ENCODE measurements at regions not wholly inside any gene's neighbourhood (a gene's known extent, or its start where the extent isn't known, plus 50 kb on each side); places are given as distances from the start of the nearest gene placed in this dataset.
"Not testable (repeated sequence)": the region's sequence is repeated elsewhere in the genome, so short reads cannot be mapped to it uniquely, and the experiment has no call there.

GRCh38 chr22:11609193-11609592, 3918.8 kb upstream of the OR11H1 start:
- H3K4me3 ChIP-seq; H3K36me3 ChIP-seq; intact Hi-C loops (cut with DNase I); H3K4me1 ChIP-seq; H3K27me3 ChIP-seq; H3K27ac ChIP-seq; DNase-seq: not testable (repeated sequence)
- peaks cover 0 to 88% (median 50%) of the 10 kb centered on the region in 3 donors for H3K9me3 ChIP-seq
- WGBS, 2 donors: 74 to 81% methylated on average over 4 of the region's 4 CpGs

- intact Hi-C loops (cut with DNase I); H3K36me3 ChIP-seq; H3K4me1 ChIP-seq; H3K27me3 ChIP-seq; H3K4me3 ChIP-seq; DNase-seq; H3K27ac ChIP-seq: not testable (repeated sequence)
- 81 to 84% methylated on average over 20 of the region's 20 CpGs for WGBS, 2 donors
- peaks cover 0 to 87% (median 37%) of the 10 kb centered on the region in 3 donors for H3K9me3 ChIP-seq
Measured at GRCh38 chr22:11611280-11611679, 3916.7 kb upstream of the OR11H1 start.

- H3K4me1 ChIP-seq; H3K4me3 ChIP-seq; H3K27me3 ChIP-seq; H3K36me3 ChIP-seq; H3K27ac ChIP-seq; DNase-seq; intact Hi-C loops (cut with DNase I): not testable (repeated sequence)
- H3K9me3 ChIP-seq: peaks cover 0 to 85% (median 32%) of the 10 kb centered on the region in 3 donors
- WGBS, 2 donors: 87% methylated on average over 7 of the region's 7 CpGs
Measured at GRCh38 chr22:11611876-11612275, 3916.1 kb upstream of the OR11H1 start.

GRCh38 chr22:11613081-11613897, 3914.7 kb upstream of the OR11H1 start:
- H3K4me3 ChIP-seq; DNase-seq; H3K4me1 ChIP-seq; intact Hi-C loops (cut with DNase I); H3K27ac ChIP-seq; H3K36me3 ChIP-seq; H3K27me3 ChIP-seq: not testable (repeated sequence)
- H3K9me3 ChIP-seq: peaks cover 7 to 86% (median 36%) of the 10 kb centered on the region in 3 donors
- WGBS, 2 donors: 88 to 90% methylated on average over 27 of the region's 27 CpGs

- WGBS, 2 donors: 84 to 86% methylated on average over 26 of the region's 26 CpGs
Measured at GRCh38 chr22:11613898-11614755, 3913.9 kb upstream of the OR11H1 start.

GRCh38 chr22:11614798-11615433, 3913.1 kb upstream of the OR11H1 start:
- not testable (repeated sequence) for H3K36me3 ChIP-seq
- 75 to 77% methylated on average over 20 of the region's 20 CpGs for WGBS, 2 donors

More at GRCh38 chr22:11613898-11614755, 3913.9 kb upstream of the OR11H1 start:
- no peak for DNase-seq
- intact Hi-C loops (cut with DNase I): no loop called here
- TF ChIP-seq POLR2A (IDR thresholded peaks at IDR 0.05) (no peak), CTCF (IDR thresholded peaks at IDR 0.05) (no peak)
- Histone ChIP-seq H3K4me3 (no peak overlapping the region), H3K27ac (no peak overlapping the region), H3K9me3 (peaks cover 7 to 90% (median 42%) of the 10 kb centered on the region in 3 donors), H3K36me3 (no peaks in the 10 kb centered on the region), H3K27me3 (no peaks in the 10 kb centered on the region), H3K4me1 (no peaks in the 10 kb centered on the region)

GRCh38 chr22:11616811-11617210, 3911.2 kb upstream of the OR11H1 start:
- intact Hi-C loops (cut with DNase I): no loop called here
- H3K9me3 ChIP-seq: peaks cover 7 to 97% (median 42%) of the 10 kb centered on the region in 3 donors
- H3K36me3 ChIP-seq: no peaks in the 10 kb centered on the region
- H3K4me3 ChIP-seq: no peak overlapping the region
- no peaks in the 10 kb centered on the region for H3K27me3 ChIP-seq
- no peak overlapping the region for H3K27ac ChIP-seq
- DNase-seq: no peak
- TF ChIP-seq POLR2A (IDR thresholded peaks at IDR 0.05) (no peak), CTCF (IDR thresholded peaks at IDR 0.05) (no peak)
- no peaks in the 10 kb centered on the region for H3K4me1 ChIP-seq
- WGBS, 2 donors: 84 to 90% methylated on average over 9 of the region's 9 CpGs

More at GRCh38 chr22:11614798-11615433, 3913.1 kb upstream of the OR11H1 start:
- intact Hi-C loops (cut with DNase I); H3K4me3 ChIP-seq; H3K27me3 ChIP-seq; DNase-seq; H3K27ac ChIP-seq; H3K4me1 ChIP-seq: not testable (repeated sequence)
- H3K9me3 ChIP-seq: peaks cover 7 to 96% (median 47%) of the 10 kb centered on the region in 3 donors

GRCh38 chr22:11618322-11618662, 3909.7 kb upstream of the OR11H1 start:
- H3K4me1 ChIP-seq; H3K36me3 ChIP-seq; intact Hi-C loops (cut with DNase I); H3K4me3 ChIP-seq; H3K27me3 ChIP-seq; DNase-seq; H3K27ac ChIP-seq: not testable (repeated sequence)
- WGBS, 2 donors: 56 to 67% methylated on average over 6 to 10 of the region's 11 CpGs
- H3K9me3 ChIP-seq: peaks cover 7 to 88% (median 43%) of the 10 kb centered on the region in 3 donors

GRCh38 chr22:11618688-11619087, 3909.3 kb upstream of the OR11H1 start:
- H3K27ac ChIP-seq; intact Hi-C loops (cut with DNase I); H3K4me1 ChIP-seq; H3K27me3 ChIP-seq; H3K4me3 ChIP-seq; H3K36me3 ChIP-seq; DNase-seq: not testable (repeated sequence)
- peaks cover 7 to 84% (median 42%) of the 10 kb centered on the region in 3 donors for H3K9me3 ChIP-seq
- WGBS, 2 donors: 76 to 82% methylated on average over 12 to 14 of the region's 14 CpGs

- WGBS, 2 donors: 76 to 82% methylated on average over 18 to 24 of the region's 32 CpGs
- H3K27ac ChIP-seq; H3K4me1 ChIP-seq; H3K36me3 ChIP-seq; DNase-seq; intact Hi-C loops (cut with DNase I); H3K4me3 ChIP-seq; H3K27me3 ChIP-seq: not testable (repeated sequence)
- peaks cover 7 to 80% (median 47%) of the 10 kb centered on the region in 3 donors for H3K9me3 ChIP-seq
Measured at GRCh38 chr22:11620921-11621762, 3906.8 kb upstream of the OR11H1 start.
